Hematopoietic multipotent progenitor cell treated with erythropoietin and hydrocortisone succinate and interleukin-3 and kit ligand, for 8 days (in vitro differentiated cells): ENCODE measurements at regions not wholly inside any gene's neighbourhood (a gene's known extent, or its start where the extent isn't known, plus 50 kb on each side); places are given as distances from the start of the nearest gene placed in this dataset.

ENCODE experiments used
- DNase-seq: peaks from one replicate; pipeline ENCODE4 v3.0.0-alpha.2; 2015

GRCh38 chr6:43861212-43861894, 91.3 kb downstream of the VEGFA start:
- DNase-seq = no peak

GRCh38 chr6:43860285-43860684, 90.3 kb downstream of the VEGFA start:
- DNase-seq = no peak

- DNase-seq = no peak
These were observed 89.2 kb downstream of the VEGFA start for GRCh38 chr6:43859213-43859612.

GRCh38 chr6:43858161-43859153, 88.4 kb downstream of the VEGFA start:
- no peak for DNase-seq

- DNase-seq = peak; percentile 51
These were observed 86.2 kb downstream of the VEGFA start for GRCh38 chr6:43856005-43856765.

- no peak for DNase-seq
These were observed 85.2 kb downstream of the VEGFA start for GRCh38 chr6:43855247-43855646.

GRCh38 chr6:43853066-43853650, 83.1 kb downstream of the VEGFA start:
- DNase-seq = no peak

GRCh38 chr6:43852350-43852864, 82.4 kb downstream of the VEGFA start:
- no peak for DNase-seq

GRCh38 chr6:43851204-43851865, 81.3 kb downstream of the VEGFA start:
- DNase-seq = no peak

- DNase-seq = no peak
These were observed 80.5 kb downstream of the VEGFA start for GRCh38 chr6:43850314-43851203.

GRCh38 chr6:43849844-43850243, 79.8 kb downstream of the VEGFA start:
- no peak for DNase-seq

- no peak for DNase-seq
These were observed 78.8 kb downstream of the VEGFA start for GRCh38 chr6:43848671-43849391.

- no peak for DNase-seq
These were observed 78.0 kb downstream of the VEGFA start for GRCh38 chr6:43847741-43848630.

- no peak for DNase-seq
These were observed 76.5 kb downstream of the VEGFA start for GRCh38 chr6:43846556-43846955.

- DNase-seq = no peak
These were observed 75.6 kb downstream of the VEGFA start for GRCh38 chr6:43845646-43846045.

- DNase-seq = no peak
These were observed 73.7 kb downstream of the VEGFA start for GRCh38 chr6:43843669-43844171.

- peak; percentile 91 for DNase-seq
These were observed 73.2 kb downstream of the VEGFA start for GRCh38 chr6:43843097-43843645.

- DNase-seq = no peak
These were observed 72.3 kb downstream of the VEGFA start for GRCh38 chr6:43842231-43842794.
